ENCODE measurements at regions not wholly inside any gene's neighbourhood (a gene's known extent, or its start where the extent isn't known, plus 50 kb on each side); places are given as distances from the start of the nearest gene placed in this dataset.

DNA sequence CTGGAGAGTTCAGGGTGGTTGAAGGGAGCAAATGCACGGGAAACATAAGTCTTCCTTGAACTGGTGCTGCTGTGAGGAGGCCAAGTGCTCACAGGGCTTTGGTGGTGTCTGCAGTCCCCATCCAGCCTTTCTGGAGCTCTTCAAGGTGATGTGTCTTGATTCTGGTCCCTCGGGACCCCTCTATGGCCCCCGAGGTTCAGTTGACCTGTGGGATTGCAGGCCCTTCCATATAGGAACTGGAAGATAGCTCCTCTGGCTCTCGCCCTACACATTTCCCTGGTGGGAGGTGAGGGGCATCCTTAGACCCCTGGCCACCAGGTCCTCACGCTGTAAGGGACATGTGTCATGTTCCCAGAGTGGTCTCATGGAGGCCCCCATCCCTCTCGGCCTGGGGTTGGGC, 191.8 kb downstream of the GADD45G start:
- TF ChIP-seq POLR2AphosphoS5 (IDR thresholded peaks at IDR 0.05) (no peak), CTCF (IDR thresholded peaks at IDR 0.05) (no peak)

All from upper lobe of left lung (tissue), 4 donors.